HG03575 (cell line): ENCODE measurements at regions not wholly inside any gene's neighbourhood (a gene's known extent, or its start where the extent isn't known, plus 50 kb on each side); places are given as distances from the start of the nearest gene placed in this dataset.
"Not testable (repeated sequence)": the region's sequence is repeated elsewhere in the genome, so short reads cannot be mapped to it uniquely, and the experiment has no call there.

Experiments used
- ATAC-seq: cut with Tn5 transposase; IDR thresholded peaks from one replicate; pipeline ENCODE4 v1.9.1; 2021; ENCODE audit not compliant: unreplicated experiment, insufficient number of reproducible peaks, low FRiP score; ENCODE audit errors: extremely low read depth

- ATAC-seq = no peak
Measured at GRCh38 chr4:131302108-131302507, 1847.0 kb upstream of the PCDH10 start.

- ATAC-seq = no peak
Measured at GRCh38 chr4:131304686-131305085, 1844.4 kb upstream of the PCDH10 start.

- no peak for ATAC-seq
Measured at GRCh38 chr4:131309628-131310027, 1839.5 kb upstream of the PCDH10 start.

- no peak for ATAC-seq
Measured at GRCh38 chr4:131316086-131316485, 1833.0 kb upstream of the PCDH10 start.

- ATAC-seq = no peak
Measured at GRCh38 chr4:131337936-131338335, 1811.2 kb upstream of the PCDH10 start.

GRCh38 chr4:131339137-131339536, 1810.0 kb upstream of the PCDH10 start:
- no peak for ATAC-seq

- ATAC-seq = no peak
Measured at GRCh38 chr4:131344761-131345160, 1804.3 kb upstream of the PCDH10 start.

GRCh38 chr4:131347816-131348215, 1801.3 kb upstream of the PCDH10 start:
- ATAC-seq = no peak

GRCh38 chr4:131348263-131348662, 1800.8 kb upstream of the PCDH10 start:
- ATAC-seq = peak; percentile 82

GRCh38 chr4:131352371-131352770, 1796.7 kb upstream of the PCDH10 start:
- not testable (repeated sequence) for ATAC-seq

- ATAC-seq = no peak
Measured at GRCh38 chr4:131366714-131367113, 1782.4 kb upstream of the PCDH10 start.

GRCh38 chr4:131367441-131367840, 1781.7 kb upstream of the PCDH10 start:
- ATAC-seq = no peak

- ATAC-seq = no peak
Measured at GRCh38 chr4:131370846-131371245, 1778.2 kb upstream of the PCDH10 start.

- no peak for ATAC-seq
Measured at GRCh38 chr4:131381055-131381454, 1768.0 kb upstream of the PCDH10 start.

- no peak for ATAC-seq
Measured at GRCh38 chr4:131382839-131383238, 1766.3 kb upstream of the PCDH10 start.

- ATAC-seq = no peak
Measured at GRCh38 chr4:131388277-131388676, 1760.8 kb upstream of the PCDH10 start.

- no peak for ATAC-seq
Measured at GRCh38 chr4:131408102-131408501, 1741.0 kb upstream of the PCDH10 start.

GRCh38 chr4:131411393-131411792, 1737.7 kb upstream of the PCDH10 start:
- ATAC-seq = no peak

GRCh38 chr4:131419147-131419546, 1729.9 kb upstream of the PCDH10 start:
- ATAC-seq = no peak

- ATAC-seq = no peak
Measured at GRCh38 chr4:131426023-131426758, 1722.9 kb upstream of the PCDH10 start.

GRCh38 chr4:131427000-131427399, 1722.1 kb upstream of the PCDH10 start:
- no peak for ATAC-seq
